ENCODE measurements at regions not wholly inside any gene's neighbourhood (a gene's known extent, or its start where the extent isn't known, plus 50 kb on each side); places are given as distances from the start of the nearest gene placed in this dataset.

DNA sequence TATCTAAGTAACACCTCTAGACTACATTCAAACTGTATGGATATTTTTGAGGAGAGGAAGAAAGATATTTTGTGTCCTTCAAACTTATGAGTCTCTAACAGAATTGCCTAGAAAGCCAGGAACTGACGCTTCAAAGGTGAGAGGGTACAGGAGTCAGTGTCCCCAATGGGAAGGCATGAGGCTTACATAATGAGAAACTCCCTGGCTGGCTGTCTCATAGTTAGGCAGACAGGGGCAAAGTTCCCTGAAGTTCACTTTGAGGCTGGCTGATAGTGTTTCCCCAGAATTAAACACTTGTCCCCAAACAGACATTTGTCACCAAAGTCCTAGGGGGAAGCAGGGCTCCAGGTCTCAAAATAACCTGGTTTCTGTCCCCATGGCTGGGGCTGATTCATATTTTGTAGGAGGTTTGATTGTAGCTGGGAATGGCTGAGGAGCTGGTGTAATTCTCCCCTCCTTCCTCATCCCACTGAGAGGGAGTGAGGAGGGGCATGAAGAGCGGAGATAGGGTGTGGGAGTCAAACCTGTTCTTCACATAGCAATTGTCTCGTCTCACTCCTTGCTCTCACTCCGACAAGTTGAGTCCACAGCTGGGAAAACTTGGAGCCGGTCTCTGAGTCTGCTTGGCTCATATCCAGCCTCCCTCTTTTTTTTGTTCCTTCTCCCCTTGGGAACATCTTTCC lies 56.4 kb upstream of the CISTR start:
- H3K4me3 ChIP-seq (ENCODE audit: low read depth, low read length): no peak overlapping the region
- no peak for DNase-seq (ENCODE audit: low read depth)
- TF ChIP-seq, protein P1, sequence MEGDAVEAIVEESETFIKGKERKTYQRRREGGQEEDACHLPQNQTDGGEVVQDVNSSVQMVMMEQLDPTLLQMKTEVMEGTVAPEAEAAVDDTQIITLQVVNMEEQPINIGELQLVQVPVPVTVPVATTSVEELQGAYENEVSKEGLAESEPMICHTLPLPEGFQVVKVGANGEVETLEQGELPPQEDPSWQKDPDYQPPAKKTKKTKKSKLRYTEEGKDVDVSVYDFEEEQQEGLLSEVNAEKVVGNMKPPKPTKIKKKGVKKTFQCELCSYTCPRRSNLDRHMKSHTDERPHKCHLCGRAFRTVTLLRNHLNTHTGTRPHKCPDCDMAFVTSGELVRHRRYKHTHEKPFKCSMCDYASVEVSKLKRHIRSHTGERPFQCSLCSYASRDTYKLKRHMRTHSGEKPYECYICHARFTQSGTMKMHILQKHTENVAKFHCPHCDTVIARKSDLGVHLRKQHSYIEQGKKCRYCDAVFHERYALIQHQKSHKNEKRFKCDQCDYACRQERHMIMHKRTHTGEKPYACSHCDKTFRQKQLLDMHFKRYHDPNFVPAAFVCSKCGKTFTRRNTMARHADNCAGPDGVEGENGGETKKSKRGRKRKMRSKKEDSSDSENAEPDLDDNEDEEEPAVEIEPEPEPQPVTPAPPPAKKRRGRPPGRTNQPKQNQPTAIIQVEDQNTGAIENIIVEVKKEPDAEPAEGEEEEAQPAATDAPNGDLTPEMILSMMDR (conservative IDR thresholded peaks at IDR 0.05; ENCODE audit: low read depth, low read length): no peak

DNA sequence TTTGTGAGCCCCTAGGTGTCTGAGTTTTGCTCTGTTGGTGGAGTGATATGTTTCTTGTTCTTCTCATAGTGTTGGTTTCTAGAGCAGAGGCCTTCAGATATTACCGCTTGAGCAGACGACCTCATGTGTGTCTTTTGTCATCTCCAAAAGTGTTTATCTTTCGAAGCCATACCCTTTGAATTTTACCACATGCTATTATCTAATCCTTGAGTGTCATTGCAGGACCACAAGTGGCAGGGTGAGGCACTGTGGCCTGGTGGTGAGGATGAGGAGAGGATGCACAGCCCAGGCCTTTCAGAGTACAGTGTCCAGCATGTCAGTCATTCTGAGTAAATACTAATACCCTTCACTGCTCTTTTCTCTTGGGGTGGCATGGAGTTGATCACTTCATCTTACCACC lies 57.2 kb upstream of the CISTR start:
- TF ChIP-seq, protein P1 (conservative IDR thresholded peaks at IDR 0.05; ENCODE audit: low read depth, low read length): no peak
- no peak for DNase-seq (ENCODE audit: low read depth)
- no peak overlapping the region for H3K4me3 ChIP-seq (ENCODE audit: low read depth, low read length)

DNA sequence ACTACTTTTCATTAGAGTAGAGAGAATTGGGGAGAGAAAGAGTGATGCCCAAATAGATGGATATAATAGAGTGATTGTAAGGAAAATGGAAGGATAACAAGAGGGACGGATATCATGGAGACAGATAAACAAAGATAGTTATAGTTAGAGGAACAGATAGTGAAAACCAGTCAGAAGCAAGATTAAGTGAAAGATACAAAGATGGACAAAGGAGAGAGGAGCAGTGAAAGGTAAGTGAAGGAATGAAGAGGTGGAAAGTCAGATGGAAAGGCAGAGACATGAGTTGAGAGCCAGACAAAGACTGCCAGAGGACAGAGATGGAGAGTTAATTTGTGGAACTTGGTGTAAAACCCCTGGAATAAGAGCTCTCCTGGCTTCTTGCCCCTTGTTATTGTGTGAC lies 59.2 kb upstream of the CISTR start:
- TF ChIP-seq, protein P1 (conservative IDR thresholded peaks at IDR 0.05; ENCODE audit: low read depth, low read length): no peak
- no peak for DNase-seq (ENCODE audit: low read depth)

DNA sequence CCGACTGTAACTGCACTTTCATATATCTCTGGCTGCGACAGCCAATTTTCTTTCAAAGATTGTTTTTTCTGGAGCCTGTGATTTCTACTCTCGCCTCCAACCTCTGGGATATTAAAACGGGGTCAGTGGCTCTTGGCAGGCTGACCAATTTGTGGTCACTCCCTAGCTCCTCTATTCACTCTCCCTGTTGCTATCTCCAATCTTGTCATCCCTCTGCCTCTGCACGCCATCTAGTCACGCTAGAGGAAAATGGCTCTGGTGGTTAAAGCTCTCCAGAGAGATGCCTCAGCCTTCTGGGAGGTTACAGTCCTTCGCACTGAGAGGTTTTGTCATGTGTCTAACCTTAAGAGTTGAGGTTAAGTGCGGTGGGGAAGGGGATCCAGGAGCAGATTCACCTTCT lies 59.8 kb upstream of the CISTR start:
- DNase-seq (ENCODE audit: low read depth): no peak
- H3K4me3 ChIP-seq (ENCODE audit: low read depth, low read length): no peak overlapping the region
- TF ChIP-seq, protein P1 (conservative IDR thresholded peaks at IDR 0.05; ENCODE audit: low read depth, low read length): no peak

More for the DNA sequence above, 59.2 kb upstream of the CISTR start:
- H3K4me3 ChIP-seq (ENCODE audit: low read depth, low read length): no peak overlapping the region

DNA sequence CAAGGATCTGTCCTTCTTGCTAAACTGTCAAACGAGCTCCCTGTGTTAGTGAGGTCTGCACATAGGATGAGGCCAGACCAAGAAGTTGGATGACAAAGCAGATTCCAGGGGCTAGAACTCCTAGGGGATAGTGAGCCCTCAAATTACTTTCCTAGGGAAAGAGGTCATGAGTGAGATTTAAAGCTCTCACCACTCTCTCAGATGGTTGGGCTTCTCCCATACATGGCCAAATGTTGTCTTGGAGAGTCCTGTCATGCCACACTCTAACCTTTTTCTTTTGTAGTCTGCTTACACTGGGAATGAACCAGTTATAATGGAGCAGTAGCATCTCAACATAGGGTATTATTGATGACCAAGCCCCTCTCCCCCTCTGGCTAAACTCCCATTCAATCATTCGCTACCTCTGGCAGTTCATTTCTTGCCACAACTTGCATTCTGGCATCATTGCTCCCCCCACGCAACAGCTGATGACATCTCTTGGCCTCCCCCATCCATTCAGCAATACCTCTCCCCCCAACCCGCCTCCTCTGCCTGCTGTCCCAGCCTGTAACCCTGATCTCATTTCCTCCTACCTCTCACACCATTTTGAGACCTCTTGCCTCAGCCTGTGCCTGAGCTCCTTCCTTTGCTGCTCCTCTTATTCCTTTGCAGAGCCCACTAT lies 64.7 kb upstream of the CISTR start:
- H3K4me3 ChIP-seq (ENCODE audit: low read depth, low read length): no peak overlapping the region
- TF ChIP-seq, protein P1 (conservative IDR thresholded peaks at IDR 0.05; ENCODE audit: low read depth, low read length): no peak
- DNase-seq (ENCODE audit: low read depth): no peak

DNA sequence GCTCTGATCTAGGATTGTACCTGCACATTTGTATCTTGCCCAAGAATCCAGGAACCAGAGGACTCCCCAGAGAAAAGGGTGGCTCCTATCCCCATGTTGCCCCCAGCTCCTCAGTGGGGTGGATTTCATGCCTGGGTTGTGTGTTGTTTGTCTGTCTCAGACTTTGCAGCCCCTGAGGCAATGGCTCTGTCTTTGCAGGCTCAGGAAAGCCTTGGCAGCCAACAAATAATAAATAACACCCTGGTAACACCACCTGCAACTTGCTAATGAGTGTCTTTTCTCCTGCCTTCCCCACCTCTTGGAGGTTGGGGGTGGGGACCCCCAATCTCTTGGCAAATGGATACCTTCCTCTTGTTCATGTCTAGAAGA lies 65.2 kb upstream of the CISTR start:
- no peak overlapping the region for H3K4me3 ChIP-seq (ENCODE audit: low read depth, low read length)
- DNase-seq (ENCODE audit: low read depth): no peak
- TF ChIP-seq, protein P1 (conservative IDR thresholded peaks at IDR 0.05; ENCODE audit: low read depth, low read length): no peak
